HL-60/S4 treated with retinoic acid at 250 ng/mL for 4 days and 3 days (cell line): ENCODE measurements at regions not wholly inside any gene's neighbourhood (a gene's known extent, or its start where the extent isn't known, plus 50 kb on each side); places are given as distances from the start of the nearest gene placed in this dataset.
"Not testable (repeated sequence)": the region's sequence is repeated elsewhere in the genome, so short reads cannot be mapped to it uniquely, and the experiment has no call there.

Experiments used
- in situ Hi-C: fragments of 300-500 bp; cut with MboI; formaldehyde crosslinking; loops from 2 replicates; pipeline ENCODE4 v1.7.0; 2022; ENCODE audit warnings: low sequenced_read_pairs

GRCh38 chr14:30214014-30214413 is 286.4 kb upstream of the PRKD1 start:
- in situ Hi-C loops, result loop anchor here (25.0 kb wide), 1 partner anchor 677 kb away; no protein-coding TSS in a partner anchor

GRCh38 chr14:30214461-30215090 is 286.9 kb upstream of the PRKD1 start:
- in situ Hi-C loops, result loop anchor here (25.0 kb wide), 1 partner anchor 677 kb away; no protein-coding TSS in a partner anchor

- in situ Hi-C loops, result loop anchor here (25.0 kb wide), 1 partner anchor 682 kb away; no protein-coding TSS in a partner anchor
These were observed 291.3 kb upstream of the PRKD1 start for GRCh38 chr14:30218907-30219306.

GRCh38 chr14:30221546-30221945 is 293.9 kb upstream of the PRKD1 start:
- in situ Hi-C loops, result loop anchor here (25.0 kb wide), 1 partner anchor 684 kb away; no protein-coding TSS in a partner anchor

GRCh38 chr14:30223385-30223785 is 295.7 kb upstream of the PRKD1 start:
- in situ Hi-C loops, result loop anchor here (25.0 kb wide), 1 partner anchor 686 kb away; no protein-coding TSS in a partner anchor

- in situ Hi-C loops, result loop anchor here (25.0 kb wide), 1 partner anchor 687 kb away; no protein-coding TSS in a partner anchor
These were observed 296.3 kb upstream of the PRKD1 start for GRCh38 chr14:30223966-30224365.

- in situ Hi-C loops, result no loop called here
These were observed 297.5 kb upstream of the PRKD1 start for GRCh38 chr14:30225176-30225575.

- in situ Hi-C loops, result no loop called here
These were observed 299.8 kb upstream of the PRKD1 start for GRCh38 chr14:30227436-30227835.

GRCh38 chr14:30227876-30228275 is 300.2 kb upstream of the PRKD1 start:
- in situ Hi-C loops, result no loop called here

- in situ Hi-C loops, result no loop called here
These were observed 303.1 kb upstream of the PRKD1 start for GRCh38 chr14:30230719-30231118.

GRCh38 chr14:30234966-30235365 is 307.3 kb upstream of the PRKD1 start:
- in situ Hi-C loops, result no loop called here

- in situ Hi-C loops, result no loop called here
These were observed 307.8 kb upstream of the PRKD1 start for GRCh38 chr14:30235485-30235884.

GRCh38 chr14:30238936-30239335 is 311.3 kb upstream of the PRKD1 start:
- in situ Hi-C loops, result no loop called here

GRCh38 chr14:30240018-30240417 is 312.4 kb upstream of the PRKD1 start:
- in situ Hi-C loops, result no loop called here

- in situ Hi-C loops, result no loop called here
These were observed 313.0 kb upstream of the PRKD1 start for GRCh38 chr14:30240685-30241084.

GRCh38 chr14:30242744-30243143 is 315.1 kb upstream of the PRKD1 start:
- in situ Hi-C loops, result no loop called here

GRCh38 chr14:30243207-30243606 is 315.6 kb upstream of the PRKD1 start:
- in situ Hi-C loops, result no loop called here

- in situ Hi-C loops, result no loop called here
These were observed 315.2 kb upstream of the G2E3 start for GRCh38 chr14:30243805-30244204.

GRCh38 chr14:30244348-30244747 is 314.6 kb upstream of the G2E3 start:
- in situ Hi-C loops, result not testable (repeated sequence)

- in situ Hi-C loops, result no loop called here
These were observed 307.9 kb upstream of the G2E3 start for GRCh38 chr14:30251017-30251416.

- in situ Hi-C loops, result no loop called here
These were observed 307.3 kb upstream of the G2E3 start for GRCh38 chr14:30251557-30252100.

- in situ Hi-C loops, result no loop called here
These were observed 306.8 kb upstream of the G2E3 start for GRCh38 chr14:30252151-30252550.
